GM21447 (cell line): ENCODE measurements at regions not wholly inside any gene's neighbourhood (a gene's known extent, or its start where the extent isn't known, plus 50 kb on each side); places are given as distances from the start of the nearest gene placed in this dataset.

Source experiments
- ATAC-seq: cut with Tn5 transposase; IDR thresholded peaks from one replicate; pipeline ENCODE4 v1.9.1; 2021; ENCODE audit not compliant: unreplicated experiment

DNA sequence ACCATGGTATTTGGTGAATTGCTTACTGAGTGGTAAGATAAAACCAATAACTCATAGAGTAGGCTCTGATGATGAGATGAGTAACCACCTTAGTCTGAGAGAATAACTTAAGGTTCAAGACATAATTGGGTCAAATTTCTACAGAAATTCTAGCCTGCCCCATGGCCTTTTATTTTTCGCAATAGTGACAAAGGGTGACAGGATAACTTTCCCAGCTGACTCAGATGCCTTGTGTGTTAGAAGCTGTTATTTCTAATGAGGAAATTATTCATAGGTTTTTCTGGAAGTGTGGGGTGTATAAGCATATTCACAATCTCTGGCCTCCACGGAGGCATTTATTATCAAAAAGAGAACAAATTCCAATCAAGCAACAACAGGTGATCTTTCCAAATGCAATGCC is 159.0 kb downstream of the NUP35 start:
- ATAC-seq = no peak

DNA sequence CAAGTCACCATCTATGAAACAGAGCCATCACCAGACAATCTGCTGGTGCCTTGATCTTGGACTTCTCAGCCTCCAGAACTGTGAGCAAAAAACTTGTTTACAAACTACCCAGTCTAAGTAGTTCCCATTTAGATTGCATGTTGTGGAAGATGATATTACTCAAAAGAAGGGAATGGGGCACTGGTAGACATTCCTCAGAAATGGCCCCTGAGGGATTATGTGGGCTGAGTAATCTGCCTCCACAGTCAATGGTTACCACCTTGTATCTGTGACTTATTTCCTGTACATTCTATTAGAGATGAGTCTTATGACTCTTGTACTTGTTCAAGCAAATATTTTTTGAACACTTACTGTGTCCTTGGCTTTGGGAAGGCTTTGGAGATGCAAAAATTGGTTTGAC is 160.4 kb downstream of the NUP35 start:
- no peak for ATAC-seq

GRCh38 chr2:183291436-183291835 is 167.2 kb downstream of the NUP35 start:
- no peak for ATAC-seq

- no peak for ATAC-seq
Observed at GRCh38 chr2:183292028-183292427, 167.8 kb downstream of the NUP35 start.

DNA sequence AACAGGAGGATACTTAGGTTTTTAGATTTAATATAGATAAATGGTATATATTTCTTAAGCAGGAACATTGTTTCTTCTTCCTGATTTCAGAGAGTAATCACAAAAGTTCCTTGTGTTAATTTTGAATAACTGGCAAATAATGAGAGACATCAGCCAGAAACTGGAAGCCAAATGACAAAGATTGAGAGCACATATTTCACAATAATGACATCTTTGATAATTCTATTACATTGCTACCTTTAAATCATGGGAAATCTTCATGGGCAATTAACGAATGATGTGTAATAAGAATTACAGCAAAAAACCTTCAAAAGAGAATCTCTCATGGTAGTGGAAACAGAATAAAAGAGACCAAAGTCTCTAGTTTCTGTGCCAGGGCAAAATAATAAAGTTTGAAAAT is 215.1 kb downstream of the NUP35 start:
- no peak for ATAC-seq

DNA sequence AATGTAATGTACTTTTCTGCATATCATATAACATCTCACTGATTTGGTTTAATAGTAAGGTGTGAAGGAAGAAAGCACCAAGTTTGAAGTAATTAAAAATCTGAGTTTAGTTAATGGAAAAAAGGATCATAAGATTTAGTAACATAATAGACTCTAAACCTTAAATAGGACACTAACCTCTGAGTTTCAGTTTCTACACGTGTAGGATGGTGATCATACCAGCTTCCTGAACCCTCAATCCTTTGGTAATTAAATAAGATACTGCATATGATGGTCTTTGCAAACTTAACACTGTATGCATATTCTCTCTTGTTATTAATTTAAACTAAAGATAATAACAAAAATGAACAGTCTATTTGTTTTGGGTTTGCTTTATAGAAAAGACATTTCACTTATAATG is 216.8 kb downstream of the NUP35 start:
- no peak for ATAC-seq

- ATAC-seq = no peak
Observed at GRCh38 chr2:183347969-183348368, 223.7 kb downstream of the NUP35 start.

DNA sequence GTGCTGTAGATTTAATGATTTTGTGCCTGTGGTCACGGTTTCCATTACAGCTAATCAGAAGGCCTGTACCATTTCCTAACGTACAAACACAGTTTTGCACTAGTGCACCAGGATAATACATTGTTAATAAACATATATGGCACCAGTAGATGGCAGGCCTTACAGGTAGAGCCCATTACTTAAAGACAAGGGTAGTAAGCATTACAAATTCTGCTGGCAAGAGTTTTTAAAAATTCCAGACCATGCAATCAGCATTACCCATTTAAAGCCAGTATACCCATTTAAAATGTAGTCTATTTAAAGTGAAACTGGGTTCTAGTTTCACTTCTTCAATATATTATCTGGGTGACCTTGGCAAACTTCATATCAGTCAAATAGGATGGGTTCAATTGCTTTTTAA is 224.2 kb downstream of the NUP35 start:
- ATAC-seq = peak; percentile 55

- no peak for ATAC-seq
Observed at GRCh38 chr2:183349091-183349490, 224.8 kb downstream of the NUP35 start.

DNA sequence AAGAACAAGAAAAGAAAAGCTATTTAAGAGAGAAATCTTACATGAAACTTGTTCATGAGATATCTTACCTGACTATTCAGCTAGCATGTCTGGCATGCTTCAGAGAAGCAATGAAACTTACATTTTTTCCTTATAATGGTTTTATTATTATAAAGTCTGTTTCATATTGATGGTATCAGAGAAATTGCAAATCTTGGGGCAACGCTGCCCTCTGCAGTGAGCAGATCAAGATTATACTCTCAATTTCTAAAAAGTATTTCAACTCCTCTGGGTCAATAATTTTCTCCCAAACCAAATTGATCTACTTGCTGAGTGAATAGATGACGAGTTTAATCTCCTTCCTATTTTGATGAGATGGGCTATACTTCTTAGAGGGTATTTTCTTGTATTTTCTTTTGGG is 235.6 kb downstream of the NUP35 start:
- no peak for ATAC-seq

GRCh38 chr2:183371545-183371944 is 247.3 kb downstream of the NUP35 start:
- no peak for ATAC-seq

GRCh38 chr2:183375821-183376220 is 251.6 kb downstream of the NUP35 start:
- no peak for ATAC-seq

DNA sequence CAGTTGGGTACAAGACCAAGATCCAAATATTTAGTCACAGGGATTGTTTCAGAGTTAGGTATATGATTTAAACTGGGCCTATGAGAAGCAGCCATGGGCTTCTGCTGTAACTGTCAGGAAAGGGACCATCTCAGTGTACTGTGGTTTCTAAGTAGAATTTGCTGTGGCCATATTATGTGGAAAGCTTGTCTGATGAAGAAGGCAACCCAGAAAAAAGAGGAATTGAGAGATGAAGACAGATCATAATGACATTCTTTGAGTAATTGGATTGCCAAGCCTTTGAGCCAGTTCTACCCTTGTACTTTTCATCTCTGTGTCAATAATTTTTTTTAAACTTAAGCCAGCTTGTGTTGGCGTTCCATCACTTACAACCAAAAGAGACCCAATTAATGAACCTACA is 259.6 kb downstream of the NUP35 start:
- ATAC-seq = no peak

- no peak for ATAC-seq
Observed at GRCh38 chr2:183389546-183390080, 265.4 kb downstream of the NUP35 start.

DNA sequence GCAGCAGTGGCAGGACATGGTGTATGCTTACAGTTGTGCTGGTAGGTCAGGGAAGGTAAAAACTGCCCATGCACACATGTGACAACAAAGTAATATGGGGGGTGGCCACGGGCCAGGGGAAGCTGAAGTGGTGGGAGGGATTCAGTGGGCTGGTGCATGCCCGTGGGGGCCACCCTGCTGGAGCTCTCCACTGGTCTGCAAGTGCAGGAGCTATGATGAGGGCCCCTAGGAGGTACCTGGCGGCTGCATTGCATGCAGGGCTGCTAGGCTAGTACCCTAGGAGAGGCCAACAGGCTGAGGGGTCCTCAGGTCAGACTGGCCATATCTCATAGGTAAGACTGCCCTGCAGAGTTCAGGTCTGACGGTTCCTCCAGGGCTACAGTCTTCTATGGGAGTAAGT is 265.9 kb downstream of the NUP35 start:
- ATAC-seq = no peak

DNA sequence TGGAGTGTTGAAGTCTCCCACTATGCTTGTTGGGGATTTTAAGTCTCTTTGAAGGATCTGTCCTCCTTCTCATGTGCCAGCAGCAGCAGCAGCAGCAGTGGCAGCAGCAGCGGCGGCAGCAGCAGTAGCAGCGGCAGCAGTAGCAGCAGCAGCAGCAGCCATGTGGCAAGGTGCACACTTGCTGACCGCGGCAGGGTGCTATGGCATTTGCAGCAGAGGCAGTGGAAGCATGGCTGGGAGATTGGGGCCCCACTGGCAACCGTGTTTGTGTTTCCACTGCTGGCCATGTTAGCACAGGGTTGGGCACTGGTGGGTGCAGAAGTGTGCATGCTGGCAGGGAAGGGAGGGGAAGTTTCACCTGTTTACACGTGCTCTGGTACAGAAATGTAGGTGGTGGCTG is 280.1 kb downstream of the NUP35 start:
- ATAC-seq = no peak

DNA sequence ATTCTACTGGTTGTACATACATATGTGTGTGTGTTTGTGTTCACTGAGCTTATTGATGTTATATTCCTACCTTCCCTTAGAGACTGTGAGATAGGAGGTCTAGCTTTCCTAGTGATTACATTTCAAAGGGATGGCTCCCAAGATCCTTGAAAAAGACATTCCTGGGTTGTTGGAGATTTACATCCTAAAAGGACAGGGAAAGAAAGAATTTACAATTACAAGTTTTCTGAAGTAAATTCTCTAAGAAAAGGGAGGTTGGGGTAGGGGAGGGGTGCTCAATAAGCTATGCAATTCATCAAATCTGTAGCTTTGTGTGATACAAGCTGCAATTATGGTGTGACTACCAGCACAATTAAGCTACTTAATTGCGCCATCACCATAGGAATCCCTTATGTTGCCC is 284.3 kb downstream of the NUP35 start:
- ATAC-seq = no peak

DNA sequence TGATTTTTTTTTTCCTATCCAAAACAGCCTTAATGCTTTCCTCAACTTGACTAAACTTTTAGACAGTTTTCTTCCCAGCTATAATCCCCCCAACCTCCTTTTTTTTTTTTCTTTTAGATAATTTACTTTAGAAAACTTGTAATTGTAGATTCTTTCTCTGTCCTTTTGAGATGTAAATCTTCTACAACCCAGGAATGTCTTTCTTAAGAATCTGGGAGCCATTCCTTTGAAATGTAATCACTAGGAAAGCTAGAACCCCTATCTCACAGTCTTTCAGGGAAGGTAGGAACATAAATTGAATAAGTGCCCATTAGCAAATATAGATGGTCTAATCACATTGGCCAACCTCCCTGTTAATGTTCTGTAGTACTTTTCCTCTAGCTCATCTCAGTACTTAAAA is 285.4 kb downstream of the NUP35 start:
- no peak for ATAC-seq

DNA sequence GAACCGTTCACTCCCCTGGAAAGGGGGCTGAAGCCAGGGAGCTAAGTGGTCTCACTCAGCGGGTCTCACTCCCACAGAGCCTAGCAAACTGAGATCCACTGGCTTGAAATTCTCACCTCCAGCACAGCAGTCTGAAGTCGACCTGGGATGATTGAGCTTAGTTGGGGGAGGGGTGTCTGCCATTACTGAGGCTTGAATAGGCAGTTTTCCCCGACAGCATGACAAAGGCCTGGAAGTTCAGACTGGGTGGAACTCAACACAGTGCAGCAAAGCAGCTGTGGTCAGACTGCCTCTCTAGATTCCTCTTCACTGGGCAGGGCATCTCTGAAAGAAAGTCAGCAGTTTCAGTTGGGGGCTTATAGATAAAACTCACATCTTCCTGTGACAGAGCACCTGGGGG is 292.5 kb downstream of the NUP35 start:
- no peak for ATAC-seq

GRCh38 chr2:183426825-183427224 is 302.6 kb downstream of the NUP35 start:
- ATAC-seq = no peak

DNA sequence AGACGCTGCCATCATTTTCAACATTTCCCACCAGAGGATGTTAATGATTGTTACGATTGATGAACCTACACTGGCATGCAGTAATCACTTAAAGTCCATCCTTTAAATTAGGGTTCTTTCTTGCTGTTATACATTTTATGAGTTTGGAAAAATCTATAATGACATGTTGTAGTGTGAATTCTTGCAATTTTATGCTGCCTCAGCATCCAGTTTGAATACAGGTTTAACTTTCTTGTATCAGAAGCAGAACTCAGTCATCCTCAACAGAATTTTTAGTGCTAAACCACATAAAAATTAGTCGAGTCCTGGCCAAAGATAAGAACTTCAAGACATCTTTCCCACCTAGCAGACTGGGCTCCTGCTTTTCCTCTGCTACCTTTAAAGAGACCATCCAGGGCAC is 303.3 kb downstream of the NUP35 start:
- ATAC-seq = no peak

DNA sequence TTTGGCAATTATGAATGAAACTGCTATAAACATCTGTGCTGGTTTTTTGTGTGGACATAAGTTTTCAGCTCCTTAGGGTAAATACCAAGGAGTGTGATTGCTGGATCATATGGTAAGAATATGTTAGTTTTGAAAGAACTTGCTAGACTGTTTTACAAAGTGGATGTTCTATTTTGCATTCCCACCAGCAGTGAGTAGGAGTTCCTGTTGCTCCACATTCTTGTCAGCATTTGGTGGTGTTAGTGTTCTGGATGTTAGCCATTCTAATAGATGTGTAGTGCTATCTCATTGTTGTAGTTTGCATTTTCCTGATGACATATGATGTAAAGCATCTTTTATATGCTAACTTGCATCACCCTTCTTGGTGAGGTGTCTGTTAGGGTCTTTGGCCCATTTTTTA is 304.6 kb downstream of the NUP35 start:
- no peak for ATAC-seq

GRCh38 chr2:183438541-183438940 is 314.3 kb downstream of the NUP35 start:
- no peak for ATAC-seq

DNA sequence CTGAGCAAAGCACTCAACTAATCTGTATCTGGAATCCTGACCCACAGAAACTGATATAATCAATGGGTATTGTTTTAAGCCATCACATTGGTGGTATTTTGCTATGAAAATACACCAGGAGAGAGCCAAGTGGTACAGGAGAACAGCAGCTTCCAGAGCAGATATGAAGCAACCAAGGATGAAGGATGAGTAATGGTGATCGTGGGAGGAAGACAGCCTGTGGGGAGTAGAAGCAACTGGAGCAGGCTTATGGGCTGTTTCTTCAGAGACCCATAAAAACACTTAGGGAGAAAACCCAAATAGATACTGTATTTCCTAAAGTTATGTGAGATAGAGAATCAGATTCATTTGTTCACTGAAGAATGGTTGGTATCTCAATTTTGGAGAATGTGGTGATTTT is 330.8 kb downstream of the NUP35 start:
- no peak for ATAC-seq
